HFF-Myc (cell line): ENCODE measurements at regions not wholly inside any gene's neighbourhood (a gene's known extent, or its start where the extent isn't known, plus 50 kb on each side); places are given as distances from the start of the nearest gene placed in this dataset.

Experiments
- DNase-seq: peaks from one replicate; pipeline ENCODE4 v3.0.0-alpha.2; 2011; ENCODE audit warnings: low read depth; ENCODE audit errors: extremely low read depth
- H3K4me3 ChIP-seq: replicated peaks from 2 replicates; pipeline ENCODE4 v1.5.1; 2011; ENCODE audit warnings: low read depth, mild to moderate bottlenecking, control low read depth, low read length
- CTCF ChIP-seq: IDR thresholded peaks from 2 replicates; pipeline ENCODE4 v1.5.1; 2012; ENCODE audit warnings: mild to moderate bottlenecking, low read depth, low read length, control low read depth; ENCODE audit errors: missing control alignments

GRCh38 chrX:131703646-131704045, 159.8 kb downstream of the OR13H1 start:
- no peak for DNase-seq
- no peak for TF ChIP-seq CTCF
- no peak overlapping the region for H3K4me3 ChIP-seq

- DNase-seq, result no peak
- no peak for TF ChIP-seq CTCF
- H3K4me3 ChIP-seq, result no peak overlapping the region
These were observed 160.3 kb downstream of the OR13H1 start for GRCh38 chrX:131704136-131704695.

DNA sequence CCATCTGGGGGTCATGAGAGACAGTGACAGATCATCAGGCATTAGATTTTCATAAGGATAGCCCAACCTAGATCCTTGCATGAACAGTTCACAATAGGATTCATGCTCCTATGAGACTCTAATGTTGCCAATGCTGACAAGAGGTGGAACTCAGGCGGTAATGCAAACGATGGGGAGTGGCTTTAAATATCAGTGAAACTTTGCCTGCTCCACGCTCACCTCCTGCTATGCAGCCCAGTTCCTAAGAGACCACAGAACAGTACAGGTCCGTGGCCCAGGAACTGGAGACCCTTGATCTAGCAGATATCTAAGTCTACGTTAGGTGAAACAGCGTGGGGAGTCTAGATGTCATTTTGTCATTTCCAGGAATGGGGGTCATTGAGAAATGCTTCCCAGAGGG, 165.7 kb downstream of the OR13H1 start:
- no peak for DNase-seq
- TF ChIP-seq CTCF, result no peak
- H3K4me3 ChIP-seq, result no peak overlapping the region

DNA sequence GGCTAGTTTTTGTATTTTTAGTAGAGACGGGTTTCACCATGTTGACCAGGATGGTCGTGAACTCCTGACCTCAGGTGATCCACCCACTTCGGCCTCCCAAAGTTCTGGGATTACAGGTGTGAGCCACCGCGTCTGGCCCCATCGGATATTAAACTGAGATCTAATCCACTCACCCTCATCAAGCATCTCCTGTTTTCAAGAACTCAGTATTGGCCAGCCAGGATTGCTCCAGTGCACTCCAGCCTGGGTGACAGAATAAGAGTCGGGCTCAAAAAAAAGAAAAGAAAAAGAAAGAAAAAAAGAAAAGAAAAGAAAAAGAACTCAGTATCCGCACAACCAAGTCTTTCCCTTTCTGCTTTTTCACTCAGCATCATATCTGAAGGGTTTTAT, 167.6 kb downstream of the OR13H1 start:
- no peak for TF ChIP-seq CTCF
- no peak overlapping the region for H3K4me3 ChIP-seq
- no peak for DNase-seq

- DNase-seq, result no peak
- no peak for TF ChIP-seq CTCF
- no peak overlapping the region for H3K4me3 ChIP-seq
These were observed 179.8 kb downstream of the OR13H1 start for GRCh38 chrX:131723646-131724045.

DNA sequence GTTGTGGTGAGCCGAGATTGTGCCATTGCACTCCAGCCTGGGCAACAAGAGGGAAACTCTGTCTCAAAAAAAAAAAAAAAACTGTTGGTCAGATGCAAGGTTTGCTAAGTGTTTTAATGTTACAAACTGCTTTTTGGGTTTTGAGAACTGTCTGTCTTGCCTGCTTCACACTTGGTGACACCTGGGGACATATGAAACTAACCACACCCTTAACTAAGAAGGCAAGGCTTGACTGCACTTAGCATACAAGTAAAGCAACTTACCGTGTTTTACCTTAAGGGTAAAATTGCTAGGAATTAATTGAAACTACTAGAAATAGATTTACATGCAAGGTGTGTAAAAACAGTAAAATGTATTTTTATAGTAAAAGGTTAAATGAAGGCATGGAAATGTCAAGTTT, 180.4 kb downstream of the OR13H1 start:
- no peak for DNase-seq

More for the DNA sequence above, 180.4 kb downstream of the OR13H1 start:
- TF ChIP-seq CTCF, result no peak
- no peak overlapping the region for H3K4me3 ChIP-seq
